HG03520 (cell line): ENCODE measurements at regions not wholly inside any gene's neighbourhood (a gene's known extent, or its start where the extent isn't known, plus 50 kb on each side); places are given as distances from the start of the nearest gene placed in this dataset.
"Not testable (repeated sequence)": the region's sequence is repeated elsewhere in the genome, so short reads cannot be mapped to it uniquely, and the experiment has no call there.

Experiments
- ATAC-seq: cut with Tn5 transposase; IDR thresholded peaks from one replicate; pipeline ENCODE4 v1.9.1; 2021; ENCODE audit warnings: mild to moderate bottlenecking, moderate library complexity; ENCODE audit not compliant: unreplicated experiment

GRCh38 chr10:62585211-62585775 lies 211.1 kb downstream of the ZNF365 start:
- ATAC-seq, result no peak

GRCh38 chr10:62587011-62587410 lies 212.8 kb downstream of the ZNF365 start:
- ATAC-seq, result no peak

- no peak for ATAC-seq
These were observed 213.9 kb downstream of the ZNF365 start for GRCh38 chr10:62588116-62588515.

GRCh38 chr10:62589689-62590088 lies 214.8 kb upstream of the ADO start:
- no peak for ATAC-seq

GRCh38 chr10:62590306-62590705 lies 214.2 kb upstream of the ADO start:
- no peak for ATAC-seq

- peak; percentile 66 for ATAC-seq
These were observed 210.4 kb upstream of the ADO start for GRCh38 chr10:62594093-62594520.

GRCh38 chr10:62597226-62597625 lies 207.3 kb upstream of the ADO start:
- ATAC-seq, result no peak

- no peak for ATAC-seq
These were observed 205.4 kb upstream of the ADO start for GRCh38 chr10:62599161-62599560.

- not testable (repeated sequence) for ATAC-seq
These were observed 198.0 kb upstream of the ADO start for GRCh38 chr10:62606551-62606950.

- ATAC-seq, result not testable (repeated sequence)
These were observed 196.2 kb upstream of the ADO start for GRCh38 chr10:62608189-62608875.

- peak; percentile 75 for ATAC-seq
These were observed 193.8 kb upstream of the ADO start for GRCh38 chr10:62610649-62611229.

- no peak for ATAC-seq
These were observed 191.1 kb upstream of the ADO start for GRCh38 chr10:62613424-62613823.

- no peak for ATAC-seq
These were observed 190.7 kb upstream of the ADO start for GRCh38 chr10:62613859-62614258.

GRCh38 chr10:62614389-62615157 lies 189.9 kb upstream of the ADO start:
- ATAC-seq, result no peak

GRCh38 chr10:62616885-62617590 lies 187.5 kb upstream of the ADO start:
- ATAC-seq, result no peak

- ATAC-seq, result no peak
These were observed 186.9 kb upstream of the ADO start for GRCh38 chr10:62617652-62618051.

GRCh38 chr10:62618054-62618453 lies 186.5 kb upstream of the ADO start:
- ATAC-seq, result no peak

GRCh38 chr10:62618576-62619412 lies 185.7 kb upstream of the ADO start:
- peak; percentile 39 for ATAC-seq

GRCh38 chr10:62619413-62619738 lies 185.1 kb upstream of the ADO start:
- no peak for ATAC-seq

- no peak for ATAC-seq
These were observed 184.0 kb upstream of the ADO start for GRCh38 chr10:62620491-62620890.
